NOMO-1 (cell line): ENCODE measurements at regions not wholly inside any gene's neighbourhood (a gene's known extent, or its start where the extent isn't known, plus 50 kb on each side); places are given as distances from the start of the nearest gene placed in this dataset.
"Not testable (repeated sequence)": the region's sequence is repeated elsewhere in the genome, so short reads cannot be mapped to it uniquely, and the experiment has no call there.

Experiments
- DNase-seq, 2 experiments: peaks; one replicate each; lab custom pipeline; 2025; ENCODE audit not compliant: unreplicated experiment in 2 of 2; lab: John Stamatoyannopoulos, UW

DNA sequence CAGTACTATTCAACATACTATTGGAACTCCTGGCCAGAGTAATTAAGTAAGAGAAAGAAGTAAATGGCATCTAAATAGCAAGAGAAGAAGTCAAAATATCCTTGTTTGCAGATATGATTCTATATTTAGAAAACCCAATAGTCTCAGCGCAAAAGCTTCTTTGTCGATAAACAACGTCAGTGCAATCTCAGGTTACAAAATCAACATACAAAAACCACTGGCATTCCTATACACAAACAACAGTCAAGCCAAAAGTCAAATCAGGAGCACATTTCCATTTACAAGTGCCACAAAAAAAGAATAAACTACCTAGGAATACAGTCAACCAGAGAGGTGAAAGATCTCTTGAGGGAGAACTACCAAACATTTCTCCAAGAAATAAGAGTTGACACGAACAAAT, 1901.9 kb upstream of the ACO1 start:
- no peak for DNase-seq

DNA sequence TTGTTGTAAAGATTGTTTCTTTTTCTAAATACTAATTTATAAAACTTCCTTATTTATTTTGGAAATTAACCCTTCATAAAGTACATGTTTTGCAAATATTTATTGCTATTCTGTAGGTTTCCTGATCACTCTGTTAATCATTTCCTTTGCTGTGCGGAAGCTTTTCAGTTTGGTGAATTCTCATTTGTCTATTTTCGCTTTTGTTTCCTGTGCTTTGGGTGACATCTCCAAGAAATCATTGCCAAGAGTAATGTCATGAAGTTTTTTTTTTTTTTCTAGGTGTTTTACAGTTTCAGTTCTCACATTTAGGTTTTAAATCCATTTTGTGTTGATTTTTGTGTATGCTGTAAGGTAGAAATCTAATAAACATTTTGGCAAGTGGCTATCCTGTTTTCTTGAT, 1899.8 kb upstream of the ACO1 start:
- no peak for DNase-seq

DNA sequence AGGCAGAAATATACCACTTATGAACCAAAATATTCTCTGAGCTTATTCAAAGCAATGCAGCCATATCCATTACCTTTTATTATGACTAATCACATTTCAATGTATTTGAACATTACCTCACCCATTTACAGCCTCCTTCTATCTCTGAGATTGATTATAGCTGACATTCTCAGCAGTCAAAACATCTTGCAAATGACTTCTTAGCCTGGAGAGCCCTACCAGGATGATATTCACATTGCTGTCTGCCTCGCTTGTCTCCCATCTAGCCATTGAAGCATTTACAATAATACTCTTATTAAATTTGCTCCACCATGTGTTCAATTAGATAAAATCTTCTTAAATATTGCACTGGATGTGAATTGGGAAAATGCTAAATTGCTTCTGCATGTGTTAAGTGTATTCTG, 1879.9 kb upstream of the ACO1 start:
- DNase-seq: no peak

- no peak for DNase-seq
Observed at GRCh38 chr9:30505311-30505710, 1879.1 kb upstream of the ACO1 start.

DNA sequence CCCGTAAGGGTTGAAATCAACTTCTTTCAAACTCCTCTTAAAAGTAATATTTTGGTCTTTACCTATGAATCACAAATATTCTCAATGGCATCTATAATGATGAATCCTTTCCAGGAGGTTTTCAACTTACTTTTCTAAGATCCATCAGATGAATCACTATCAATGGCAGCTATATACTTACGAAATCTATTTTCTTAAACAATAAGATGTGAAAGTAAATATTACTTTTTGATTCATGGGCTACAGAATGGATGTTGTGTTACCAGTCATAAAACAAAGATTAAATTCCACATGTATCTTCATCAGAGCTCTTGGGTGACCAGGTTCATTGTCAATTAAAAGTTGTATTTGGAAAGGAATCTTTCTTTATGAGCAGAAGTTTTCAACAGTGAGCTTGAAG, 1877.7 kb upstream of the ACO1 start:
- no peak for DNase-seq

GRCh38 chr9:30507166-30507565, 1877.3 kb upstream of the ACO1 start:
- DNase-seq: no peak

- DNase-seq: no peak
Observed at GRCh38 chr9:30511666-30512065, 1872.8 kb upstream of the ACO1 start.

GRCh38 chr9:30519166-30519565, 1865.3 kb upstream of the ACO1 start:
- no peak for DNase-seq

GRCh38 chr9:30519756-30520155, 1864.7 kb upstream of the ACO1 start:
- DNase-seq: no peak

GRCh38 chr9:30522061-30522460, 1862.4 kb upstream of the ACO1 start:
- DNase-seq: no peak

- DNase-seq: no peak
Observed at GRCh38 chr9:30522486-30522885, 1862.0 kb upstream of the ACO1 start.

GRCh38 chr9:30524311-30524710, 1860.1 kb upstream of the ACO1 start:
- no peak for DNase-seq

DNA sequence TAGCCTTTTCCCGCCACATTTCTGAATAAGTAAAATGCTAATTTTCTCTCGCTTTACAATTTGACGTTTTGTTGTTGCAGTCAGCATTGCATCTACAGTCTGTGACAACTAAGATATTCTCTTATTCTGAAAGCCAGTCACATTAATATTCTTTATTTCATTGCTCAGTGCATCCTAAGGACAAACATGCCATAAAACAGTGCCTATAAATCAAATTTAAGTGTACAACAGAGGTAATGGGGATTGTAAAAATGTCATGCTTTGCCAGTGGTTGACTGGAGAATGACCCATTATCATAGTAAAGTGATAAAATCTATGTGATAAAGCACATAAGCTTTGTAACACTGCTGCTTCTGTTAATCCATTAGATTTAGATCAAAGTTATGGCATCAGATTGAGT, 1850.0 kb upstream of the ACO1 start:
- no peak for DNase-seq

- DNase-seq: no peak
Observed at GRCh38 chr9:30534896-30535295, 1849.5 kb upstream of the ACO1 start.

- no peak for DNase-seq
Observed at GRCh38 chr9:30536494-30536893, 1847.9 kb upstream of the ACO1 start.

DNA sequence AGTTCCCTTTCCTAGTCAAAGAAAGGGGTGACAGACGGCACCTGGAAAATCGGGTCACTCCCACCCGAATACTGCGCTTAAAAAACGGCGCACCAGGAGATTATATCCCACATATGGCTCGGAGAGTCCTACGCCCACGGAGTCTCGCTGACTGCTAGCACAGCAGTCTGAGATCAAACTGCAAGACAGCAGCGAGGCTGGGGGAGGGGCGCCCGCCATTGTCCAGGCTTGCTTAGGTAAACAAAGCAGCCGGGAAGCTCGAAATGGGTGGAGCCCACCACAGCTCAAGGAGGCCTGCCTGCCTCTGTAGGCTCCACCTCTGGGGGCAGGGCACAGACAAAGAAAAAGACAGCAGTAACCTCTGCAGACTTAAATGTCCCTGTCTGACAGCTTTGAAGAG, 1844.7 kb upstream of the ACO1 start:
- not testable (repeated sequence) for DNase-seq

GRCh38 chr9:30574355-30575151, 1809.9 kb upstream of the ACO1 start:
- no peak for DNase-seq

DNA sequence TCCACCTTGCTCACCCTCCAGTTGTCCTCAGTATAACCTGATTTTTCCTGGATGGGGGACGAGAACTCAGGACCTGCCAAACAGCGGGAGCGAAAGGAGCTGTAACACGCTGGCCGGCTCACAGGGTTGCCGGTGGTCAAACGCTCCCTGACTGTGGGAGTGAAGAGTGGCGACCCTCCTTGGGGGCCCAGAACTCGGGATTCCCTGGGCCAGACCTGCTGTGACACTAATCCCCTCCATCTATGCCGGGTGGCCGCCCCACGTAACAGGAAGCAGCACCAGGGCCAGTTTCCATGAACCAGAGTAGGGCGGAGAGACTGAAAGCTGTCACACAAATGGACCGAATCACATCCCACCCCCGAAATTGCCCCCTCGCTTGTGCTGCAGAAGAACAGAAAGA, 1809.2 kb upstream of the ACO1 start:
- DNase-seq: no peak

DNA sequence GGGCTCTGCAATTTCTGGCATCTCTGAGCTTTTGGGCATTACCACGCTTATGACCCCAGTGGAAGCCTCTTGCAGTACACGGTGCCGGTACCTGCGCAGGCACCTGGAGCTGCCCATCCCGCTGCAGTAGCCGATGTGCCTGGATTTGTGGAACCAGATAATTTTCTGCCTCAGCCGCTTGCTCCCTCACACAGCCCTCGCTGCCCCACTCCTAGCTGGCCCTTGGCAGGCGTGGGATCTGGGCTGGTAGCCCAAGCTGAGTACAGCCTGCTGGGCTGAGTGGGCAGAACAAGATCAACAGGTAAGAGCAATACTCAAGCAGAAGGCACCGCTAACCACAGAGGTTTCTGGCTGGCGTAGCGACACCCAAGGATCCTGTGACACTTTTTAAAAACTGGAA, 1808.8 kb upstream of the ACO1 start:
- no peak for DNase-seq

DNA sequence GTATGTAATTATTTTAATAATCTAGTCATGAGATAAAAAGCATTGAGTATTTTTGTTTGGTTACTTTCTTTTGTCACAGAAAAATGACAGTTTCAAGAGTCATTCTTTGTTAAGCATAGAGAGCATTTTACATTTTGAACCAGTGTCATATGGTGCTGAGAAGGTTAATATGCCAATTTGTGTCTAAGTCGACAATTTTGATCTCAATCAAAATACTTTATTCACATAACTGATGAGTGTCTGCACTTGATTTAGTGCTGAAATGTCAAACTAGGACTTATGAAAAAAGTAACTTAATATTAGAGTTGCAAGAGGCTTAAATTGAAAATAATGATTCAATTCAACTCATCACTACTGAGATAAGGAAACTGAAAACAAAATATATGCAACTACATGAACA, 1804.6 kb upstream of the ACO1 start:
- DNase-seq: no peak

DNA sequence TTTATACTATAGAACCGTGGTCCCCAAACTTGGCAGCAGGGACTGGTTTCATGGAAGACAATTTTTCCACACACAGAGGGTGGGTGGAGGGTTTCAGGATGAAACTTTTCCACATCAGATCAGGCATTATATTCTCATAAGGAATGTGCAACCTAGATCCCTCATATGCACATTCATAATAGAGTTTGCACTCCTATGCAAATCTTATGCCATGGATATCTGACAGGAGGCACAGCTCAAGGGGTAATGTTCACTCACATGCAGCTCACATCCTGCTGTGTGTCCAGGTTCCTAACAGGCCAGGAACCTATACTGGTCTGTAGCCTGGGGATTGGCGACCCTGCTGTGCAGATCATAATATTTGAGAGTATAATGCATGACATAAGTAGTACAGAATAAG, 1802.2 kb upstream of the ACO1 start:
- DNase-seq: no peak

GRCh38 chr9:30584559-30584958, 1799.9 kb upstream of the ACO1 start:
- no peak for DNase-seq

DNA sequence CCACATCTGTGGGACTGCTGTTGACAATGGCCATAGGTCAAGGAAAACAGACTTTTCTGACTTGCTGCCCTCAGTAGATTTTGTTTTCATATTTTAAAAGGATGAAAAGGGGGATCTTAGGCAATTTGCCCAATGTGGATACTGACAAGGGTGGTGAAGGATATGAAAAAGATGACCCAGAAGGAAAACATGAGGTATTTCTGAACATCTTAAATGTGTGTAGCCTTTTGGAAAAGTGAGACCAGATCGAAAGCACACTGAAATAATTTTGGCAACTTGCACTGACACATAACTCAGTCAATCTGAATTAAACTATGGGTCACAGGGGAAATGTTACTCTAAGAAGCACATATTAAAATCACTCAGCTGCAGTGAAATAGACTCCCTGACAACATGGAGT, 1793.0 kb upstream of the ACO1 start:
- DNase-seq: no peak
